ENCODE measurements at regions not wholly inside any gene's neighbourhood (a gene's known extent, or its start where the extent isn't known, plus 50 kb on each side); places are given as distances from the start of the nearest gene placed in this dataset.

GRCh38 chr1:98104289-98104688 is 183.5 kb upstream of the DPYD start:
- no peak for TF ChIP-seq CTCF (conservative IDR thresholded peaks at IDR 0.05)
- H3K27ac ChIP-seq: no peak overlapping the region

GRCh38 chr1:98103617-98104285 is 182.9 kb upstream of the DPYD start:
- no peak for TF ChIP-seq CTCF (conservative IDR thresholded peaks at IDR 0.05)
- H3K27ac ChIP-seq: no peak overlapping the region

- no peak overlapping the region for H3K27ac ChIP-seq
- no peak for TF ChIP-seq CTCF (conservative IDR thresholded peaks at IDR 0.05)
Observed at GRCh38 chr1:98102345-98103030, 181.7 kb upstream of the DPYD start.

GRCh38 chr1:98101364-98101763 is 180.5 kb upstream of the DPYD start:
- TF ChIP-seq CTCF (conservative IDR thresholded peaks at IDR 0.05): no peak
- H3K27ac ChIP-seq: no peak overlapping the region

GRCh38 chr1:98099501-98099900 is 178.7 kb upstream of the DPYD start:
- TF ChIP-seq CTCF (conservative IDR thresholded peaks at IDR 0.05): no peak
- H3K27ac ChIP-seq: no peak overlapping the region

GRCh38 chr1:98098473-98098872 is 177.6 kb upstream of the DPYD start:
- H3K27ac ChIP-seq: no peak overlapping the region
- TF ChIP-seq CTCF (conservative IDR thresholded peaks at IDR 0.05): no peak

- TF ChIP-seq CTCF (conservative IDR thresholded peaks at IDR 0.05): no peak
- H3K27ac ChIP-seq: no peak overlapping the region
Observed at GRCh38 chr1:98090351-98090750, 169.5 kb upstream of the DPYD start.

All from VCaP (cell line).